HG03520 (cell line): ENCODE measurements at regions not wholly inside any gene's neighbourhood (a gene's known extent, or its start where the extent isn't known, plus 50 kb on each side); places are given as distances from the start of the nearest gene placed in this dataset.

Experiments
- ATAC-seq: cut with Tn5 transposase; IDR thresholded peaks from one replicate; pipeline ENCODE4 v1.9.1; 2021; ENCODE audit warnings: mild to moderate bottlenecking, moderate library complexity; ENCODE audit not compliant: unreplicated experiment

DNA sequence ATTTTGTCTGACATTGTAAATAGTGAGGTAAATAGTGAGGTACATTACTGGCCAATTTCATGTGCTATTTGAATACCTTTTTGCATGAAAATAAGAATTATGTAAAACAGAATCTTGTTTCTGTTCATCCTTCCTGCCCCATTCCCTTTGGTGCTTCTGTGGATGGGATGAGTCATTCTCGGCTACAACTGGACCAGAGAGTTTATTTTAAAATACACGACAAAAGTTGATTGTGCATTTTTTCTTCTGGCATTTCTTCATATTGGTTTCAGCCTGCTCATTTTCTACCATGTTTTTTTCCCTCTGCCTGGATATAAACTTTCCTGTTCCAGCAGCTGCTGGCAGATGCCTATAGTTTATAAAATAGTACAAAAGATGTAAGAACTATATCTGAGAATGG, 107.5 kb downstream of the CYSLTR2 start:
- ATAC-seq, result no peak

DNA sequence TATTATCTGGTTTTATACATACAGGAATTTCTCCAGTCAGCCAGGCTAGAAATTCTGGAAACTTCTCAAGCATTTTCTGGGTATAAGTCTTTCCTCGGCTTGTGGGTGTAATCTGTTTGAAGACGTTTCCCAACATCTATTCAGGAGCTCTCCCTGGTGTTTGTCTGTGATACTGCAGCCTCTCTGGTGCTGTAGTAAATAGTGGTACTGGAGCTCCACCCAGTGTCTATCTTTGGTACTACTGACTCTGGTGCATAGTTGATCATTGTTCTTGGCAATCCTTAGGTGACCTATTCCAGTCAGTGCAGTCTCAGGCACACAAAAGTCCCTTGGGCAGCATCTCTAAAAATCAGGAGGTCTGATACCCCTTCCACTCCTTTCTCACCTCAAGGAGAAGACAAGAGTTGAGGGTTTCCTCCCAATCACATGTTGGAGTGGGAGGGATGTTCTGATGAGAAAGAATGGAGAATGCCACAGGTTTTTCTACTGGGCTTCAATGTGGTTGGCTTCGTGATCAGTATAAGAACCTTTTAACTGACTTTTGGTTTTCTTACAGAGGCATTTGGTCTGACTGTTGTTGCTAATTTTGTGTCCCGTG, 115.5 kb downstream of the CYSLTR2 start:
- ATAC-seq, result peak; percentile 79

DNA sequence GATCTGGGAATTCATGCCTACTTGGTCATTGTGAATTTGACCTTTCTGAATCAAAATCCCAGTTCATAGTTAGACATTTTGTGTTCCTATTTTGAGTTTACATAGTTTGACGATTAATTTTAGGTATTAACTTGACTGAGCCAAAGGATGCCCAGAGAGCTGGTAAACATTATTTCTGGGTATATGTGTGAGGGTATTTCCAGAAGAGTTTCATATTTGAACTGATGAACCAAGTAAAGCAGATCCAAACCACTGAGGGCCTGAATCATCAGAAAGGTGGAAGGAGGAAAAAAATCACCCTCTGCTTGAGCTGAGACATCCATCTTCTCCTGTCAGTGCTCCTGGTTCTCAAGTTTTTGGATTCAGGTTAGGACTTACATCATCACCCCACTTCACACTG, 116.6 kb downstream of the CYSLTR2 start:
- no peak for ATAC-seq

DNA sequence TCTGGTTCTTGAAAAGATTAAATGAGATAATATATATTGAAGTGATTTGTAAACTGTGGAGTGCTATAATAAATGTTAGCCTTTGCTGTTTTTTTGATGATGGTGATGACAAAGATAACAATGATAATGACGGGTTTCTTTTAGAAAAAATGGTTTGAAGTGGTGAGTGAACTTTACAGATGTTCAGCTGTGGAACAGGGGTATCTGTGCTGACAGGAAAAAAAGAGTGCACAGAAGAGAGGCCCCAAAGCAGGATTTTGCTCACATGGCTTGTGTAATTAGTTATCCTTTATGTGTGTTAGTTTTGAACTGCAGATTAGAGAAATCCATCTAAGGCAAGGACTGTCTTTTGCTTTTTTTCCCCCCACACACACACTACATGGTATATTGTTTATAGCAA, 119.2 kb downstream of the CYSLTR2 start:
- no peak for ATAC-seq

DNA sequence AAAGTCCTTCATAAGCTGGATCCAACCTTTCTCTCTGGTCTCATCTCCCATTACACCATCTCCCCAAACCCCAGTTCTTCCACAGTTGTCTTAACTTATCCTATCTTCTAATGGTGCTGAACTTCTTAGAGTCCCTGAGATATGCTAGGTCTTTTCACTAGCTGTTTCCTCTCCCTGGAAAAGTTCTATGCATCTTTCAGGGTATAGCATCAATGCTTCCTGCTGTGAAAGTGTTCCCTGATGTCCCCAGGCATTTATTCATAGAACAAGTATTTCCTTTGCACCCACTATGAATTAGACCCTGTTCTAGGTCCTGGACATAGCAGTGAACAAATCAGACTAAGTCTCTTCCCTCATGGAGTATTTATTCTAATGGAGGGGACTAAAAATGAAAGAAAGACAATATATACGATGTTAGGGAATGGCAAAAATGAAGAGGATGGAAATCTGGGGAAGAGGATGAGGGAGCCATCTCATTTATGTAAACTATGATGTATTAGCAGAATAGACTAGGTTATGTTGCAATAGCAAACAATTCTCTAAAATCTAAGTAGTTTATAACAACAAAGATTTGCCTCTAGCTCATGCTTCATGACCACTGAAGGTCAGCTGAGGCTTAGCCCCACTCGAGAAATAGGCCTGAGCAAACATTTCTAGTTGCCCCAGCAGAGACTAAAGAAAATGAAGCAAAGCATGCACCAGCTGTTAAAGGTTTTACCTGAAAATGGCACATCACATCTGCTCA, 120.0 kb downstream of the CYSLTR2 start:
- ATAC-seq, result no peak

DNA sequence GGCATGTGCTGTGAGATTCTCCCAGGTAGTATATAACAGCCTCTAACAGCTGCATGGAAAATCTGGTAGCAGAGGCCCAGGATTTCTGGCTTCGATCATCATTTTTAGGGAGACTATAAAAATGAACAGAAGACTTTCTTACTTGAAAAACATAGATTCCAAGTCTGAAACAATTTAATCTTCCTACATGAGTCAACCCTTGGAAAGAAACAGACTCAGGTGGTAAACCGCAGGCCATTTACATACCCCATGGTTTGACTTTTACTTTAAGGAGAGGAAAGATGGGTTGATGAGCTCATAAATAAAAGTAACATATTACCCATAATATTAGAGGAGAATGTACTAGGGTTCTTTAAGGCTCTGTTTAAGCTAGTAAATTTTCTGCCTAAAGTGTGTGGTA, 121.6 kb downstream of the CYSLTR2 start:
- ATAC-seq, result no peak

DNA sequence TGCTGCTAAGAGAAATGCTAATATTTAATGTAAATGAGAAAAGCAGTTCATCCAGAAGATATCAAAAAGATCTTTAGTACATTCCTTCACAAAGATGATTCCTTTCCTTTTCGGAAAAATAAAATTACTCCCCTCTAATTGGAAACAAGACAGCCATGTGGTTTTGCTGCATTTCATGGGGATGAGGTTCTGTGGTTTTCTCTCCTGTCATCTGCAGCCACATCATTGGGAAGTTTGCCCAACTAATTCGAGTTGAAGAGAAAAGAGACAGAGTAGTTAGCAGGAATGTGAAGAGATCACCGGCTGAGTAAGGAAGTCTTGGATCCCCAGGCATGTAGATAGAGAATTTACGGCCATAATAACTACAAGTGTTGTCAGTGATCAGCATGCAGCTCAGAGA, 122.1 kb downstream of the CYSLTR2 start:
- ATAC-seq, result no peak

DNA sequence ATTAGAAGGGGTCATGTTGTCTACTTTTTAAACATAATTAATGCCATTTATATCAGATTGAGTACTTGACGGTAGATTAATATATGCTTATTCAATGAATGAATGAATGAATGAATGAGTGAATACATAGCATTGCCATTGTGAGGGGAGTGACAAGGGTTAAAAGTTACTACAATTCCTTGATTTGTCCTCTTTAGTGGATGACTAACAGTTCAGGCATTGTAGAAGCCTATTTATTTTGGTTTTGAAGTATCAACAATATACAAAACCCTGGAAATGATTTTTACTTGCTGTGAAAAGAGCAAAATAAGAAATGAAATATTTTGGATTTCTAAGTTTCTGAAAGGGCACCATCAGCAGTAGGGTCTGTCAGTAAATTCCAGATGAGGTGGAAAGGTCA, 122.7 kb downstream of the CYSLTR2 start:
- no peak for ATAC-seq

DNA sequence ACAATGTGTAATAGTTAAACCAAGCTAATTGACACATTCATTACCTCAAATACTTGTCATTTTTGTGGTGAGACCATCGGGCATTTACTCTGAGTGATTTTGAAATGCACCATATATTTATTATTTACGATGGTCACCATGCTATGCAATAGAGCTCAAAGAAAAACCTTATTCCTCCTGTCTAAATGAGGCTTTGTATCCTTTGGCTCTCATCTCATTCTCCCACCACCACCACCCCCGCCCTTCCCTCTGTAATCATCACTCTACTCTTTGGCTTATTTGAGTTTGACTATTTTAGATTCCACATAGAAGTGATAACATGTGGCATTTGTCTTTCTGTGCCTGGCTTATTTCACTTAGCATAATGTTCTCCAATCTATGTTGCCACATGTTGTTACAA, 124.9 kb downstream of the CYSLTR2 start:
- ATAC-seq, result no peak

DNA sequence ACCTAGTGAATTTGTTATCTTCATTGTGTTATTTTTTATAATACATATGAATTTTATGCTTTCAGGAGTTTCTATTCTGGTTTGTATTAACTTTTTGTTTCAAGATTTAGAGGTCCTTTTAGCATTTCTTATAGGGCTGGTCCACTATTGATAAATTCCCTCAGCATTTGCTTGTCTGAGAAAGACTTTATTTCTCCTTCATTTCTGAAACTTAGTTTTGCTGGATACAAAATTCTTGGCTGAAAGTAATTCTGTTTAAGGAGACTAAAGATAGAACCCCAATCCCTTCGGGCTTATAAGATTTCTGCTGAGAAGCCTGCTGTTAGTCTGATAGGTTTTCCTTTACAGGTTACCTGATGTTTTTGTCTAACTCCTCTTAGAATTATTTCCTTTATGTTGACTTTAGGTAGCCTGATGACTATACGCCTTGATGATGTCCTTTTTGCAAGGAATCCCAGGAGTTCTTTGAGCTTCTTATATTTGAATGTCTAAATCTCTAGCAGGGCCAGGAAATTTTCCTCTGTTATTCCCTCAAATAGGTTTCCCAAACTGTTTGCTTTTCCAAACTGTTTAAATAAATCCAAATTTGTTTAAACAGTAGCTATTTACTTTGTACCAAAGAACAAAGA, 127.1 kb downstream of the CYSLTR2 start:
- no peak for ATAC-seq

DNA sequence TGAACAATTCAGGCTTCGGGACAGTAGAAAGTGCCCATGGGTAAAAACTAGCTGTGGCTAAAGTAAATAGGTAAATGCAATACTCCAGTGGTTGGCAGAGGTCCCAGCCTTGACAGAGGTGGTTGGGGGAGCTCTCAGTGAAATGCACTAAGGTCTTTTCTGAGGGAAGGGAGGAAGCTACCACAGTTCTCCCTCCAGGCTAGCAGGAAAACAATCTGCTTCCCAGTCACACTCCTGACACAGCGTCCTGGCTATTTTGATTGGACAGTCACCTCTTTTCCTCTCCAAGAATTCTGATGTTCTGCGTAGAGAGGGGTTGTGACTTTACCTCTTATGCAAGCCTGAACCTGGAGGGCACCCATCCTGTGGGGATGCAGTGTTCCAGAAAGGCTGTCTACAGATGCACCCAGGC, 128.7 kb downstream of the CYSLTR2 start:
- no peak for ATAC-seq

DNA sequence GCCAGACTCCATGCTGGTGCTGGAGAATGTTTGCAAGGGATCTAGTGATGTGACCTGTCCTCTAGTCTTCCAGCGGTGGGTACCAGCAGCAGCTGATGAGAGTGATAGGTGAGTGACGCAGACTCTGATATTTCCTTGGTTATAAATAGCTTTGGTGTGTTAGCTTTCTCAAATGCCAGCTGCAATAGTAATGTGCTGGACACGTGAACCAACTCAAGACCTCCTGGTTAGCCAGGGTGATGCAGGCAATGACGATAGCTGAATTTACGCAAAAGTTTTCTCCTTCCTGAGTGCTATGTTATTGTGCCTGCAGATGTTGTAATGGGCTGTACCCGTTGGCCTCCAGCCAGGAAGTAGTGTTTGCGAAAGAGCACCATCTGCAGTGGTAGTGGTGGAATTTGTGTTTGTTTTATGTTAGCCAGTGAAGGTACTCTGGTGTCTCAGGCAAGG, 129.5 kb downstream of the CYSLTR2 start:
- ATAC-seq, result no peak

DNA sequence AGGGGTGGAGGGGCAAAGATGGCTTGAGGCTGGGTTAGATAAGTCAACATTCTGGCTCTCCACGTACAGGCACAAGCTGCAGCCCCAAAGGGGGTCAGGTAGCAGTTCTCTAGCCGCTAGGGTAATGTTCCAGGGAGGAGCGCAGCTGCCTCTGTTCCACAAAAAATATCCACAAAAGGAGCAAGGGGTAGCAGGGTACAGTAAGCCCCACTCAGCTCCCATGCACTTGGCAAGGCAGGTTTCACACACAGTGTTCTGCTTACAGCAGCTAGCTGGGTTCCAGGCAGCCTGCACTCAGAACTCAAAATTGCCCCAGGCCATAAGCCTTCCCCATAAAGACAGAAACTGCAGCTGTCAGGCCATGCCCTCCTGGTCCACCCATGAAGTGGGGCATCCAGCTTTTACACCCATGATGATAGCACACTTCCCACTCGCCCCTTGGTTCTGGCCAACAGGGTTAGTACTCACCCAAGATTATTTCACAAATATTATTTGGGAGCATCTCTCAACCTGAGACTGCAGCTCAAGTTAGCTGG, 130.0 kb downstream of the CYSLTR2 start:
- no peak for ATAC-seq

DNA sequence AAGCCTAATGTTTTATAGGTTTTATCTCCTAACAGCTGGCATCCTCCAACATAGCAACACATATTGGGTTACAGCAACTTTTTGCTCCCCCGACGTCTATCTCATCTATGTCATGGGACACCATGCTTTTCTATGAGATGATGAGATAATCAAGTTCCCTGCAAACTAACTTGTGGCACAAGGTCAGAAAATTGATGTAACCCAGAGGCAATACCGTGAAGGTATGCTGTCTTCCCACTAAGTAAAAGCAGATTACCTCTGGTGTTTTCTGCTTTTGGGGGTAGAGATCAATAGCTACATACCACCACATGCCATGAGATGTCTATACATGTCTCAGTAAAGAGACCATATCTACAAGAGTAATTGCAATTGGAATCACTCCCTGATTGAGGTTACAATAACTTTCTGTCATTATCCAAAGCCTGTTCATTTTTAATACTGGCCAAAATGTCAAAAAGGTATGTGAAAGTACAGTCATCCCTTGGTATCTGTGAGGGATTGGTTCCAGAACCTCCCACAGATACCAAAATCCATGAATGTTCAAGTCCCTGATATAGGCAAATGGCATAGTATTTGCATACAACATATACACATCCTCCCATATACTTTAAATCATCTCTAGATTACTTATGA, 131.3 kb downstream of the CYSLTR2 start:
- ATAC-seq, result no peak

DNA sequence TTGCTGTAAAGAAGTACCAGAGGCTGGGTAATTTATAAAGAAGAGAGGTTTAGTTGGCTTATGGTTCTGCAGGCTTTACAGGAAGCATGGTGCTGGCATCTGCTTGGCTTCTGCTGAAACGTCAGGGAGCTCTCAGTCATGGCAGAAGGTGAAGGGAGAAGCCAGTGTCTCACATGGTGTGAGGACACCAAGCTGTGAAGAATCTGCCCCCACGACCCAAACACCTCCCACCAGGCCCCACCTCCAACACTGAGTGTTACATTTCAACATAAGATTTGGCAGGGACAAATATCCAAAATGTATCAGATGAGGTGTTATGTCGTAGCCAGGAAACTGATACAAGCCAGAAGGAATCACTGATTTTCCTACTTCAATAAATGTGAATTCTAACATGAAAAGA, 136.5 kb downstream of the CYSLTR2 start:
- ATAC-seq, result no peak

DNA sequence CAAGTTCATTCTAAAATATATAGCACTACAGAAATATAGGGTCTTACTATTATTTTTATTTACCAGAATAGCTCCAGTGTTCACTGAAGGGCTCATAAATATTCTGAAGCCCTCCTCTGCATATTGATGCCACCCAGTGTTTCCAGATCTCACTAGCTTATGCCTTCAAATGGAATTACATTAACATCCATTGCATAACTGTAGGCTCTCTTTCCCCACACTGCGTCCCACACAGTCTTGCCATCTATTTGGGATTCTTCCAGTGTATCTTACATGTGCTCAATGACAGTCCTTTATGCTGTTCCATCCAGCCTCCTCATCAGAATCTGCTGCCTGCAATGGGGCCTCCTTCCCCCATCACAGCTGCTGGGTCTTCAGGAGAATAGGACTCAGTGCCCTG, 137.2 kb downstream of the CYSLTR2 start:
- no peak for ATAC-seq

DNA sequence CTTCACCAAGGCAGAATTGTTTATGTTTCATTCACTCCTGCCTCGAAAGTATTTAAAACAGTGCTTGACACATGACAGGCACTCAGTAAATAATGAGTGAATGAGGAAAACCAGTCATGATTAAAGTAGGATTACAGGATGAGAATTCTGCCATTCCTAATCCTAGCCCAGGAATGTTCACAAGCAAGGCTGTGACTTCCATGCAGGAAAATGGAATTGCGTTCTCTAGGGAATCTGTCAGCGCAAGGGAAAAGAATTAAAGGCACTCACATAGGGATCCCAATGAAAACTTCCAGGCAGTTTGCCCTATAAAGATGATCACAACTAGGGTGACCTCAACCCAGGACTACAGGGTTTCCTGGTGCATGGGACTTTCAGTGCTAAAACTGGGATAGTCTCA, 143.4 kb downstream of the CYSLTR2 start:
- ATAC-seq, result no peak

DNA sequence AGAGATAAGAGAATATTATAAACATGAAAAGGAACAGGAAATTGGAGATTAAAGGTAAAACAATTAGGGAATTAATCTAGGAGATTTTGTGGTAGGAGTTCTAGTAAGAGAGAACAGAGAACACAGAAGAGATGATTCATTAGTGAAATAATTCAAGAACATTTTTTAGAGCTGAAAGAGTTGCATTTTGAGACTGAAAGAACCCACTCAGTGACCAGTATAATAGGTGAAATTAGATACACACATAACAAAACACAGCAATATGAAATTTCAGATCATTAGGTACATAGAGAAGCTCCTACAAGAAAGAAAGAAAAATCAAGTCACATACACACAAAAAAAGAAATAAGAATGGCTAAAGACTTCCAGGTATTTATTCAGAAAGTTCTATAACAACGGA, 144.0 kb downstream of the CYSLTR2 start:
- no peak for ATAC-seq

DNA sequence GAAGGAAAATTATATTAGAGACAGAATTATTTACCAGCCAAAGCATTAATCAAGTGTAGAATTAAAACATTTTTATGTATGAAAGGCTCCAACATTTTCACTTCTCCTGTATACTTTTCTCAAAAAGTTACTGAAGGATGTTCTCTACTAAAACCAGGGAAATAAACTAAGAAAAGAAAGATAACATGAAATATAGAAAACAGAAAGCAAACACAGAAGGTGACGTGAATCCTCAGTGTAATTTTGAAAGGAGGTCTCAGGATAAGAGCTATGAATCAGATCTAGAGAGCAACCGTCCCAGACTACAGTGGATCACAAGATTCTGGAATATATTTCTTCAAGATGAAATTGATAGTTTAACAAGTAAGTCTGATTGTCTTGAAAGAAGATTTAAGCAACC, 144.5 kb downstream of the CYSLTR2 start:
- ATAC-seq, result no peak

DNA sequence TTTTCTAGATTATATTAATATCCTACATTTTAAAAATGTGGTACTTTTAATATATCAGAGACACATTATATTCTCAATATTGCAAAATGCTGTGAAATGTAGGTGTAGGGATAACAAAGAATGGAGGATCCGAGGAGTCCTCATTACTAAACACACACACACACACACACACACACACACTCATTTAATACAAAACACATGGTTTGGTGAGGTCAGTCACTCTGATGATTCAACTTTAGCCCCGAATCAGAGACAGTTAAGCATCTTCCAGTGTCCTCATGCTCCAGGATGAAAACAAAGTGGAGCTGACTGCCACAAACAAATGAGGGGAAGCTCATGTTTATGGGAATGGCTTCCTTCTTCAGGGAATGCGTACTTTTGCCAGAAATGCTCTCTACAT, 147.5 kb downstream of the CYSLTR2 start:
- ATAC-seq, result no peak

DNA sequence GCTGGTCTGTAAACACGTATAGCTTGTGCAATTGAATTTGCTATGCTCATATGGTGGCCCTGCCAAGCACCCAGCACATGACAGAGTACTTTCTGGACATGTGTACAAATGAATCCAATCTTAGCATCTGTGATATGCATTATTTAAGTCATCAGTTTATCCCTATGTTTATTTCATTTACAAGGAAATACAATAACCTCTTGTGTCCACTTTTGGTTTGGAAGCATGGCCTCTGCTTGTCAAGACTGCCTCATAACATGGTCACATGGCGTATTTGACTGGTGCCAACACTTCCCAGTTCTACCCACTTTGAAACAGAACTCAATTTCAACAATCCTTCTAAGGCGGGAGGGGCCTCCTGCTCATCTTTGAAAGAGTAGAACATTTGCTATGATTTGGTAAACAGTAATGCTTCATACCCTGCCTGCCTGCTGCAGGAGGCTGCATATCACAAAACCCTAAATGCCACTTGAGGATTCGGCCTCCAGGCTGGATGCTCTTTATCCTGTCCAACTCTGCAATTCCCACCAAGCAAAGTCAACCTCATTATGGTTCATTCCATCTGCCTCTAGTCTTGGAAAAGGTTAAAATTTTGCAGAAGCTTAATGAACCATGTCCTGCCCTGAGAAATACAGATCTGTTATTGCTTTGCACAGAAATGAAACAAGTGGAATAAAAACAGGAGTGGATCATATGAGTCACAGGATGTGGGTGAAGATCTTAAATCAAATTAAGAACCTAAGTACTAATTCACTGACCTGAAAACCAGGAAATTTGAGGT, 151.3 kb downstream of the CYSLTR2 start:
- no peak for ATAC-seq
